ENCODE measurements at regions not wholly inside any gene's neighbourhood (a gene's known extent, or its start where the extent isn't known, plus 50 kb on each side); places are given as distances from the start of the nearest gene placed in this dataset.

DNA sequence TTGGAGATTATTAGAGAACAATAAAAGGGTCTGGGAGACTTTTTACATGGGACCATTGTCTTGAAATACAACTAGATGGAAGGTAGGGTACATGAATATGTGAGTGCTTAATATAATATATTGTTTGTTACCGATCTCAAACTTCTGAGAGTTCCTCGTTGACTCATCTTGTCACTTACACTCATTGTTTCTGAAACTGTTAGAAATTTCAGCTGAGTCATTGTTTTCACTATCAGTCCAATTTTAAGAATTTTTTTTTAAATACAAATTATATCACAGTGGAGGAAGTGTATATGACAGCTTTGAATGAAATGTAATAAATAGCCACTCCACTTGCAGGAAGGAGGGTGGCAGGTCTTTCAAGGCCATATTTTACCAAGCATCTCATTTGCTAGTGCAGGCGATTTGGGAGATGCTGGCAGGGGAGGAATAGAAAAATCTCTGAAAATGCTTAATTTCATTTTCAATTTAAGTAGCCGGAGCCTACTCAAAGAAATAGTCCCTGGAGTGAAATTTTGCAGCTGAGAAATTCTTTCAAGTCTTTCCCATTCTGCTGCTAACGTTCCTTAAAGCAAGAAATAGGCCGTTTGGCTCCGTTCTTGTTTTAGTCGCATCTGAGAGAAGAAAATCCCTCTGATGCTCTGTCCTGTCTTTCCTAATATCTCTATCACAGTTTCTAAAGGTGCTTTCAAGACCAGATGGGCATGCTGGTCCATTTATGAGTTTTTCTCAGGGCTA lies 1404.2 kb upstream of the CELF2 start:
- Histone ChIP-seq H3K9ac (replicated peaks; ENCODE audit: extremely low read depth, insufficient read depth, low read length) (no peak overlapping the region), H3K27me3 (ENCODE audit: control insufficient read depth in 2 of 2, insufficient read depth in 2 of 2, low read length in 2 of 2) (no peaks in the 10 kb centered on the region), H4K20me1 (replicated peaks; ENCODE audit: control insufficient read depth, extremely low read depth, insufficient read depth, low read length) (no peaks in the 10 kb centered on the region), H3K4me3 (replicated peaks in 1 of 3; ENCODE audit: insufficient read depth in 1 of 3, low read depth in 1 of 3, low read length in 3 of 3) (no peak overlapping the region), H3K9me1 (replicated peaks; ENCODE audit: control insufficient read depth, extremely low read depth, insufficient read depth, low read length) (no peaks in the 10 kb centered on the region), H3K36me3 (ENCODE audit: control insufficient read depth in 2 of 2, extremely low read depth in 1 of 2, insufficient read depth in 2 of 2, low read length in 2 of 2) (no peaks in the 10 kb centered on the region), H3K27ac (ENCODE audit: insufficient read depth, low read depth, low read length) (no peak overlapping the region), H3K79me2 (ENCODE audit: control insufficient read depth, insufficient read depth, low read length) (no peaks in the 10 kb centered on the region), H2AFZ (ENCODE audit: low read depth, low read length) (no peak overlapping the region), H3K4me2 (ENCODE audit: insufficient read depth, low read length) (no peak overlapping the region), H3K4me1 (ENCODE audit: control insufficient read depth, extremely low read depth, insufficient read depth, low read length) (peaks cover 2% of the 10 kb centered on the region), H3K9me3 (replicated peaks; ENCODE audit: control insufficient read depth, insufficient read depth, low read length) (no peaks in the 10 kb centered on the region)
- TF ChIP-seq POLR2A (IDR thresholded peaks at IDR 0.05; ENCODE audit: low read depth, low read length) (no peak), POLR2AphosphoS5 (IDR thresholded peaks at IDR 0.05; ENCODE audit: insufficient read depth, low read depth, low read length) (no peak), JUN (IDR thresholded peaks at IDR 0.05; ENCODE audit: borderline replicate concordance, insufficient read depth, insufficient read length, low read depth) (no peak), FOS (IDR thresholded peaks at IDR 0.05; ENCODE audit: borderline replicate concordance, insufficient read depth, low read length) (no peak), GATA2 (IDR thresholded peaks at IDR 0.05; ENCODE audit: insufficient read depth, insufficient read length, low read depth, low read length) (no peak), MYC (IDR thresholded peaks at IDR 0.05; ENCODE audit: low read depth, low read length) (no peak)
- TF ChIP-seq, protein P1, sequence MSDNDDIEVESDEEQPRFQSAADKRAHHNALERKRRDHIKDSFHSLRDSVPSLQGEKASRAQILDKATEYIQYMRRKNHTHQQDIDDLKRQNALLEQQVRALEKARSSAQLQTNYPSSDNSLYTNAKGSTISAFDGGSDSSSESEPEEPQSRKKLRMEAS (IDR thresholded peaks at IDR 0.05; ENCODE audit: insufficient read depth, insufficient read length): no peak
- no peak for FAIRE-seq
- peak; percentile 29 for DNase-seq (ENCODE audit: low read depth, low spot score)
- ChIA-PET POLR2A (no interaction called here), CTCF (no interaction called here)
- no TSS peak for BruUV-seq (replicated peaks)
- dilution Hi-C loops (cut with MboI; ENCODE audit: extremely low pct_ligation_motif_present, low sequenced_read_pairs): no loop called here
- intact Hi-C loops (cut with micrococcal nuclease): no loop called here

DNA sequence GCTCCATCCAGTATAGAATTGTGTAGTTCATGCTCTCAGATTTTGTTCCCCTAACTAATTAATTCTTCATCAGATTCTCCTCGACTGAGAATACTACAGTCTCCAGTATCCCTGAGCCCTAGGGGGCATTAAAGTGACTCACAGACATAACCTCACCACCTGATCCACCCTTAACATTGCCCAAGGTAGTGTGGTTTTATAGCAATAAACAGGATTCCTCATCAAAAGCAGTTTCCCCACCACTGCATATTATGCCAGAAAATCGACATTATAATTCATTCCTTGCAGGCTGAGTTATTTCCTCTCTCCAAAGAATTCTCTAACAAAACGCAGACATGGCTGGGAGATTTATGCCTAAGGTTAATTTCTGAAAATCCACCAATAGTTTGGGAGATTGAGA lies 1402.5 kb upstream of the CELF2 start:
- no peaks in the 10 kb centered on the region for H3K79me2 ChIP-seq (ENCODE audit: control insufficient read depth, insufficient read depth, low read length)
- ChIA-PET POLR2A (no interaction called here), CTCF (no interaction called here)
- no peak overlapping the region for H3K4me3 ChIP-seq (replicated peaks in 1 of 3; ENCODE audit: insufficient read depth in 1 of 3, low read depth in 1 of 3, low read length in 3 of 3)
- no TSS peak for BruUV-seq (replicated peaks)
- H4K20me1 ChIP-seq (replicated peaks; ENCODE audit: control insufficient read depth, extremely low read depth, insufficient read depth, low read length): no peaks in the 10 kb centered on the region
- dilution Hi-C loops (cut with MboI; ENCODE audit: extremely low pct_ligation_motif_present, low sequenced_read_pairs) (no loop called here), intact Hi-C loops (cut with micrococcal nuclease) (no loop called here)
- H3K9ac ChIP-seq (replicated peaks; ENCODE audit: extremely low read depth, insufficient read depth, low read length): no peak overlapping the region
- H3K27ac ChIP-seq (ENCODE audit: insufficient read depth, low read depth, low read length): no peak overlapping the region
- FAIRE-seq: no peak
- no peaks in the 10 kb centered on the region for H3K27me3 ChIP-seq (ENCODE audit: control insufficient read depth in 2 of 2, insufficient read depth in 2 of 2, low read length in 2 of 2)
- H3K9me3 ChIP-seq (replicated peaks; ENCODE audit: control insufficient read depth, insufficient read depth, low read length): no peaks in the 10 kb centered on the region
- no peaks in the 10 kb centered on the region for H3K9me1 ChIP-seq (replicated peaks; ENCODE audit: control insufficient read depth, extremely low read depth, insufficient read depth, low read length)
- DNase-seq (ENCODE audit: low read depth, low spot score): no peak
- H2AFZ ChIP-seq (ENCODE audit: low read depth, low read length): no peak overlapping the region
- TF ChIP-seq MYC (IDR thresholded peaks at IDR 0.05; ENCODE audit: low read depth, low read length): no peak
- TF ChIP-seq, protein P2, sequence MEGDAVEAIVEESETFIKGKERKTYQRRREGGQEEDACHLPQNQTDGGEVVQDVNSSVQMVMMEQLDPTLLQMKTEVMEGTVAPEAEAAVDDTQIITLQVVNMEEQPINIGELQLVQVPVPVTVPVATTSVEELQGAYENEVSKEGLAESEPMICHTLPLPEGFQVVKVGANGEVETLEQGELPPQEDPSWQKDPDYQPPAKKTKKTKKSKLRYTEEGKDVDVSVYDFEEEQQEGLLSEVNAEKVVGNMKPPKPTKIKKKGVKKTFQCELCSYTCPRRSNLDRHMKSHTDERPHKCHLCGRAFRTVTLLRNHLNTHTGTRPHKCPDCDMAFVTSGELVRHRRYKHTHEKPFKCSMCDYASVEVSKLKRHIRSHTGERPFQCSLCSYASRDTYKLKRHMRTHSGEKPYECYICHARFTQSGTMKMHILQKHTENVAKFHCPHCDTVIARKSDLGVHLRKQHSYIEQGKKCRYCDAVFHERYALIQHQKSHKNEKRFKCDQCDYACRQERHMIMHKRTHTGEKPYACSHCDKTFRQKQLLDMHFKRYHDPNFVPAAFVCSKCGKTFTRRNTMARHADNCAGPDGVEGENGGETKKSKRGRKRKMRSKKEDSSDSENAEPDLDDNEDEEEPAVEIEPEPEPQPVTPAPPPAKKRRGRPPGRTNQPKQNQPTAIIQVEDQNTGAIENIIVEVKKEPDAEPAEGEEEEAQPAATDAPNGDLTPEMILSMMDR (IDR thresholded peaks at IDR 0.05; ENCODE audit: extremely low read depth in 1 of 2, insufficient read depth in 1 of 2, low read depth in 1 of 2, low read length in 2 of 2): no peak
- TF ChIP-seq, protein P1 (IDR thresholded peaks at IDR 0.05; ENCODE audit: insufficient read depth, insufficient read length): no peak
- no peak for TF ChIP-seq JUN (IDR thresholded peaks at IDR 0.05; ENCODE audit: borderline replicate concordance, insufficient read depth, insufficient read length, low read depth)
- no peak for TF ChIP-seq POLR2A (IDR thresholded peaks at IDR 0.05; ENCODE audit: low read depth, low read length)
- TF ChIP-seq FOS (IDR thresholded peaks at IDR 0.05; ENCODE audit: borderline replicate concordance, insufficient read depth, low read length): no peak
- no peak for TF ChIP-seq EZH2 (IDR thresholded peaks at IDR 0.05; ENCODE audit: borderline replicate concordance, low read depth, low read length, severe bottlenecking)
- TF ChIP-seq GATA2 (IDR thresholded peaks at IDR 0.05; ENCODE audit: insufficient read depth, insufficient read length, low read depth, low read length): no peak
- no peak for TF ChIP-seq POLR2AphosphoS5 (IDR thresholded peaks at IDR 0.05; ENCODE audit: insufficient read depth, low read depth, low read length)
- H3K4me2 ChIP-seq (ENCODE audit: insufficient read depth, low read length): no peak overlapping the region
- H3K36me3 ChIP-seq (ENCODE audit: control insufficient read depth in 2 of 2, extremely low read depth in 1 of 2, insufficient read depth in 2 of 2, low read length in 2 of 2): no peaks in the 10 kb centered on the region
- peaks cover 2% of the 10 kb centered on the region for H3K4me1 ChIP-seq (ENCODE audit: control insufficient read depth, extremely low read depth, insufficient read depth, low read length)

Measured in endothelial cell of umbilical vein (primary cell).